ENCODE measurements at regions not wholly inside any gene's neighbourhood (a gene's known extent, or its start where the extent isn't known, plus 50 kb on each side); places are given as distances from the start of the nearest gene placed in this dataset.
"Not testable (repeated sequence)": the region's sequence is repeated elsewhere in the genome, so short reads cannot be mapped to it uniquely, and the experiment has no call there.

DNA sequence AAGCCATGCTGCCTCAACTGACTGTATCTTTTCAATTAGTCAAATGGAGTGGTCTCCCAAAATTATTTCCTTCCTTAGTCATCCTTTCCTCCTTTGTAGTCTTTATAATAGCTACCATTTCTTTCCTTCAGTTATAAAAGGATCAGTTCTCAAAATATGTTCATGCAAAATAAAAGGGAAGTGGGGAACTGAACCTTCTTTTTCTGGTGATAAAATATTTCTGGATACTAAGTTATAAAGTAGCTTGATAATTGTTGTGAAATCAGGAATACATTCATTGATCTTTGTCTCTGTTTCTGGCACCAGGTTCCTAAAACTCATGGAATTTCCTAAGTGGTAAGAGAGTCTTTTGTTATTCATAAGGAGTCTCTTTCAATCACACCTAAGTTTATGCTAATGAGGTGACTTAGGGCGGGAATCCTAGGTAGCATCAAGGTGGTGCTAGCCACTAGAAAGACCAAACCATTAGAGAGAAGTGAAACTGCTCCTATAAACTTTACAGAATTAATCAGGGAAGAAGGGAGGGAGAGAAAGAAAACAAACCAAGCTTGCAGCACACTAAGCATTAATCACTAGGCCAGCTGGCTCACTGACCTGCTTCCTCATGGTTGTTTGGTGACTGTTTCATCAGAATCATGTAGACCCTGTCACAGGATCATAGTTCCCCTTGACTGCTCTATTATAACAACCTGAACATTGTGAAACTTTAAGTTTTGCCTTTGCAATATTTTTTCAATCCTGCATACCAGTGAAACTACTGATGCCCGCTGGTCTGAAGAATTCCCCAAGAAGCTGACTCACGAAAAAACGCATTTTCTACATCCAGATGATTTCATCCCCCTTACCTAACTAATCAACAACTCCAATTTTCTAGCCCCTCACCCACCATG lies 161.6 kb upstream of the PTBP2 start:
- no peak overlapping the region for H3K4me3 Mint-ChIP-seq
- H3K36me3 Mint-ChIP-seq (ENCODE audit: low read depth): no peaks in the 10 kb centered on the region
- H3K27me3 Mint-ChIP-seq: no peaks in the 10 kb centered on the region
- H3K4me1 Mint-ChIP-seq: no peaks in the 10 kb centered on the region
- ChIA-PET CTCF (no interaction called here), POLR2A (no interaction called here)
- no peak for DNase-seq
- H3K27ac Mint-ChIP-seq: no peak overlapping the region
- no peaks in the 10 kb centered on the region for H3K9me3 Mint-ChIP-seq

DNA sequence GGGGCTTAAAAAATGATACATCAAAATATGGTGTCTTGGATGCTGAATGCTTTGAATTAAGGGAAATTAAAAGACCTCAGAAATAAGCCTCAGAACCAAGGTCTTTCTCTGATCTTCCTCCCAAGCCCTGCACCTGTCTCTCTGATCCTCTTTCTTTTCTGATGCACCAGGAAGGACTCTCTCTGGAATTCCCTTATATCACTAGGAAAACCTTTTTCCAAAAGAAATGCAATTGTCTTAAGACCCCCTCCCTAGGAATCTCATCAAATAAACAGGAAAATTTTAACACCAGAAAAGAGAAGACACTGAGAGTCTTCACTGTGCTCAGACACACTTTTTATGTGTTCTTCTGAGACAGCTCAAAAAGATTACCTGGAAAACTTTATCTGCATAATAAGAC lies 159.5 kb upstream of the PTBP2 start:
- ChIA-PET CTCF (no interaction called here), POLR2A (no interaction called here)
- Mint-ChIP-seq H3K9me3 (no peaks in the 10 kb centered on the region), H3K4me1 (no peaks in the 10 kb centered on the region), H3K27me3 (no peaks in the 10 kb centered on the region), H3K36me3 (ENCODE audit: low read depth) (no peaks in the 10 kb centered on the region), H3K4me3 (no peak overlapping the region), H3K27ac (no peak overlapping the region)
- DNase-seq: no peak

DNA sequence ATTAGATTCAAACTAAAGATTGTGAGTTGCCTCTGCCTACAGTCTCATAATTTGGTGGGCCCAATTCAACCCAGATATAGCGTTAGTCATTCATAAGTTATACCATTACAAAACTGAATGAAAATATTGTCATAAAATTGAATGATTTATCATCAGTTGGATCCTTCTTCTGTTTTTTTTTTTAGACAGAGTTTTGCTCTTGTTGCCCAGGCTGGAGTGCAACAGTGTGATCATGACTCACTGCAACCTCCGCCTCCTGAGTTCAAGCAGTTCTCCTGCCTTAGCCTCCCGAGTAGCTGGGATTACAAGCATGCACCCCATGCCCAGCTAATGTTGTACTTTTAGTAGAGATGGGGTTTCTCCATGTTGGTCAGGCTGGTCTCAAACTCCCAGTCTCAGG lies 157.2 kb upstream of the PTBP2 start:
- H3K27me3 Mint-ChIP-seq; H3K9me3 Mint-ChIP-seq; H3K4me1 Mint-ChIP-seq; H3K36me3 Mint-ChIP-seq (ENCODE audit: low read depth); POLR2A ChIA-PET; DNase-seq; H3K4me3 Mint-ChIP-seq; H3K27ac Mint-ChIP-seq: not testable (repeated sequence)
- CTCF ChIA-PET: interaction anchor here (0.7 kb wide), 1 partner anchor 853 kb away, joined by 7 read pairs; no protein-coding TSS in a partner anchor

DNA sequence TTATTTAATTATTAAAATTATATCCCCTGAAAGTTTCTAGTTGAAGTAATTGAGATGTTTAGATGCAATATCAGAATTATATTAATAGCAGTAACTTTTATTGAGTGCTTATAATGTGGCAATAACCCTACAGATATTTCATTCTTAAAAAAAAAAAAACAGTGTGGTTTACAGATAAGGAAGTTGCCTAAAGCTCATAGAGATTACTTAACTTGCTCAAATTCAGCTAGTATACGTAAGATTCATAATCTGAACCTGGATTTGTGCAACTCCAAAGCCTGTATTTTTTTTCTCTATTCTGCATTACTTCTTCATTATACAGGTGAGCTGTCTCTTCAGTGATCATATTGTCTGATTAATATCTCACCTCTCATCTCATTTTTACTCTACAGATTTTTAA lies 156.0 kb upstream of the PTBP2 start:
- Mint-ChIP-seq H3K9me3 (no peaks in the 10 kb centered on the region), H3K27ac (no peak overlapping the region), H3K27me3 (no peaks in the 10 kb centered on the region), H3K4me1 (no peaks in the 10 kb centered on the region), H3K36me3 (ENCODE audit: low read depth) (no peaks in the 10 kb centered on the region), H3K4me3 (no peak overlapping the region)
- POLR2A ChIA-PET: no interaction called here
- CTCF ChIA-PET: no interaction called here
- DNase-seq: no peak

DNA sequence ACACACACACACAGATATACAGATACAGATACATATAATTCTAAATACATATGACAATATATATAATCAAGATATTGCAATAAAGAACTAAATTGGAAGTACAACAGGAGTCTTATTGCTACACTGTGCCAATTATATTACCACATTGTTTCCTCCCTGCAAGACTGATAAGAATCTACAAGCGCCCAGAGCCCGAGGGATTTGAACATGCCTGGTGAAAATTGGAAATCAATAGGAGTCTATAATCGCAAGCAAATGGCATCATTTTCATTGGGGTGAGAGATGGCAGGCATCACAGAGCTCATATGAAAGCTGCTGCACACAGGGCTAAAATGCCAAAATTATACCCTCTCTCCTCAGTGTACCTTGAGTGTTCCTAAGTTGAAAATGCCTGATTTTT lies 152.9 kb upstream of the PTBP2 start:
- ChIA-PET CTCF (no interaction called here), POLR2A (no interaction called here)
- H3K4me3 Mint-ChIP-seq: no peak overlapping the region
- H3K4me1 Mint-ChIP-seq: no peaks in the 10 kb centered on the region
- H3K9me3 Mint-ChIP-seq: no peaks in the 10 kb centered on the region
- no peaks in the 10 kb centered on the region for H3K36me3 Mint-ChIP-seq (ENCODE audit: low read depth)
- no peaks in the 10 kb centered on the region for H3K27me3 Mint-ChIP-seq
- H3K27ac Mint-ChIP-seq: no peak overlapping the region
- DNase-seq: no peak

DNA sequence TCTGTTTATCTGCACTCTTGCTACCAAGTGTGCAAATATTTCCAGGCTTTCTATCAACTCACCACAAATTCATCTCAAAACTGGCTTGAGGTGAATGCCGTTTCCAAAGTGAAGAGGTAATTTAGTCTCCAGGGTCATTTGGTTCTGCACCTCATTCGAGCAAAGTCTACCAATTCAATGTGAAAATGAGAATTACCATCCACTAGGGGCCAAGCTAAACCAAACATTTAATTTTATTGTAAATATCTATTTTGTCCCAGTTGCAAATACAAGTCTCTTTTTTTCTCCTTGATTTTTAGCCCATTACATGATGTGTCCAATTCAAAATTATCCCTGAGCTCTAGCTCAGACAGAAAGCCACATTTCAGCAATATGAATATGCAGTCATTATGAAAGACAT lies 152.3 kb upstream of the PTBP2 start:
- H3K4me3 Mint-ChIP-seq: no peak overlapping the region
- no peaks in the 10 kb centered on the region for H3K27me3 Mint-ChIP-seq
- POLR2A ChIA-PET: no interaction called here
- no peak overlapping the region for H3K27ac Mint-ChIP-seq
- CTCF ChIA-PET: no interaction called here
- H3K4me1 Mint-ChIP-seq: no peaks in the 10 kb centered on the region
- H3K36me3 Mint-ChIP-seq (ENCODE audit: low read depth): no peaks in the 10 kb centered on the region
- DNase-seq: no peak
- no peaks in the 10 kb centered on the region for H3K9me3 Mint-ChIP-seq

DNA sequence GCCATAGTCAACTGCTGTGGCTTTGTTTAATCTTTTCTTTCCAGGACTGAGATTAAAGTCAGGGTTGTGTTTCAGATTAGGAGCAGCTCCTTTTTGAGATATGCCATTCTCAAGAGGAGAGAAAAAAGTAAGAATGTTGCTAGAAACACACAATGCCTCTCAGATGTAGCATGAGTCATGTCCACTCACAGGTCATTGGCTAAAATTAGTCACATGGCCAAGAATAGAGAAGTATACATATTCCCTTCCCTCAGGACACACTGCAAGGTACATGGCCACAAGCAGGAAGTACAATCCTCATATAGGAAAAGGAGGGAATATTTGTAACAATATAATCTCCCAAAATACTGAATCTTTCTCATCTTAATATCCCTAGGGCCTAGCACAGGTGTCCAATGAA lies 141.9 kb upstream of the PTBP2 start:
- H3K36me3 Mint-ChIP-seq (ENCODE audit: low read depth): no peaks in the 10 kb centered on the region
- no peaks in the 10 kb centered on the region for H3K9me3 Mint-ChIP-seq
- H3K27ac Mint-ChIP-seq: no peak overlapping the region
- H3K4me1 Mint-ChIP-seq: no peaks in the 10 kb centered on the region
- ChIA-PET POLR2A (no interaction called here), CTCF (no interaction called here)
- H3K4me3 Mint-ChIP-seq: no peak overlapping the region
- no peak for DNase-seq
- H3K27me3 Mint-ChIP-seq: no peaks in the 10 kb centered on the region

- POLR2A ChIA-PET: no interaction called here
- H3K36me3 Mint-ChIP-seq (ENCODE audit: low read depth): no peaks in the 10 kb centered on the region
Measured at GRCh38 chr1:96580920-96581319, 140.7 kb upstream of the PTBP2 start.

GRCh38 chr1:96581772-96582171 lies 139.8 kb upstream of the PTBP2 start:
- CTCF ChIA-PET: no interaction called here
- no peak overlapping the region for H3K27ac Mint-ChIP-seq
- H3K9me3 Mint-ChIP-seq: no peaks in the 10 kb centered on the region
- H3K36me3 Mint-ChIP-seq (ENCODE audit: low read depth): no peaks in the 10 kb centered on the region
- H3K27me3 Mint-ChIP-seq: no peaks in the 10 kb centered on the region
- no peak overlapping the region for H3K4me3 Mint-ChIP-seq
- POLR2A ChIA-PET: no interaction called here
- H3K4me1 Mint-ChIP-seq: no peaks in the 10 kb centered on the region
- DNase-seq: no peak

More at GRCh38 chr1:96580920-96581319, 140.7 kb upstream of the PTBP2 start:
- Mint-ChIP-seq H3K4me1 (no peaks in the 10 kb centered on the region), H3K27me3 (no peaks in the 10 kb centered on the region), H3K27ac (no peak overlapping the region), H3K9me3 (no peaks in the 10 kb centered on the region), H3K4me3 (no peak overlapping the region)
- CTCF ChIA-PET: no interaction called here
- DNase-seq: no peak

- Mint-ChIP-seq H3K4me3 (no peak overlapping the region), H3K4me1 (no peaks in the 10 kb centered on the region), H3K36me3 (ENCODE audit: low read depth) (no peaks in the 10 kb centered on the region), H3K9me3 (no peaks in the 10 kb centered on the region), H3K27me3 (no peaks in the 10 kb centered on the region), H3K27ac (no peak overlapping the region)
- DNase-seq: no peak
- ChIA-PET CTCF (no interaction called here), POLR2A (no interaction called here)
Measured at GRCh38 chr1:96583903-96584302, 137.7 kb upstream of the PTBP2 start.

GRCh38 chr1:96587222-96587621 lies 134.4 kb upstream of the PTBP2 start:
- Mint-ChIP-seq H3K36me3 (ENCODE audit: low read depth) (no peaks in the 10 kb centered on the region), H3K27me3 (no peaks in the 10 kb centered on the region), H3K4me1 (no peaks in the 10 kb centered on the region), H3K9me3 (no peaks in the 10 kb centered on the region), H3K27ac (no peak overlapping the region), H3K4me3 (no peak overlapping the region)
- no peak for DNase-seq
- CTCF ChIA-PET: no interaction called here
- POLR2A ChIA-PET: no interaction called here

DNA sequence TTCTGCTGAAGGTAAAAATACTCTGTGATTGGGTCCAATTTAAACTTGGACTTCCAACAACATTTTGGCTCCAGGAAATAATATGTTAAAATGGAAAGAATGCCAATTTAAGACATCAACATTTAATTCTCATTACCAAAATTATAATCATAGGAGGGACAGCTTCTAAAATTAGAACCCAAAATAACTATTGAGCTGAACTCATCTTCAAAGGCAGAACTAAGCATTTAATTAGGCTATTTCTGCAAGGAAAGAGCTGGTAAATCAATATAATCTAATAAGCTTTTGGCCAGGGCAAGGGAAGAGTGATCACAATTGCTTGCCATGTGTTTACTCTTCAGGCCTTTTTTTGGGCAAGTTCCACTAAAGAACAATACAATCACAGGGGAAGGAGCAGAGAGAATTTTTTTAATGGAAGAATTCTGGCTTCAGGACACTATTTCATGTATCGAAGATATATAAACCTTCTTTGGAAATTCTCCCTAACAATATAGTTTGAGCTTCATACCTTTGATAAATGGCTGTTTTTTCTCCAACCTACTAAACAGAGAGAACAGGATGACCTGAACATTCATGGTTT lies 133.1 kb upstream of the PTBP2 start:
- CTCF ChIA-PET: no interaction called here

DNA sequence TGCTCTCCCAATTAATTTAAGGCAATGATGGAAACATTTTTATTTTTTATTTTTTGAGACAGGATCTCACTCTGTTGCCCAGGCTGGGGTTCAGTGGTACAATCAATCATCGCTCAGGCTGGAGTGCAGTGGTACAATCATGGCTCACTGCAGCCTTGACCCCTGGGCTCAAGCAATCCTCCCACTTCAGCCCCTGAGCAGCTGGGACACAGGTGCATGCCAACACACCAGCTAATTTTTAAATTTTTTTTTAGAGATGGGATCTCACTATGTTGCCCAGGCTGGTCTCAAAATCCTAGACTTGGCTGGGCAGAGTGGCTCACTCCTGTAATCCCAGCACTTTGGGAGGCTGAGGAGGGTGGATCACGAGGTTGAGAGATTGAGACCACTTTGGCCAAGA lies 126.1 kb upstream of the PTBP2 start:
- not testable (repeated sequence) for H3K4me1 Mint-ChIP-seq, H3K27ac Mint-ChIP-seq
- CTCF ChIA-PET: interaction anchor here (1.2 kb wide), 1 partner anchor 23 kb away, joined by 3 read pairs; no protein-coding TSS in a partner anchor

More for the DNA sequence above, 133.1 kb upstream of the PTBP2 start:
- Mint-ChIP-seq H3K9me3 (no peaks in the 10 kb centered on the region), H3K27ac (no peak overlapping the region), H3K4me1 (no peaks in the 10 kb centered on the region), H3K4me3 (no peak overlapping the region), H3K36me3 (ENCODE audit: low read depth) (no peaks in the 10 kb centered on the region), H3K27me3 (no peaks in the 10 kb centered on the region)
- no peak for DNase-seq
- POLR2A ChIA-PET: no interaction called here

DNA sequence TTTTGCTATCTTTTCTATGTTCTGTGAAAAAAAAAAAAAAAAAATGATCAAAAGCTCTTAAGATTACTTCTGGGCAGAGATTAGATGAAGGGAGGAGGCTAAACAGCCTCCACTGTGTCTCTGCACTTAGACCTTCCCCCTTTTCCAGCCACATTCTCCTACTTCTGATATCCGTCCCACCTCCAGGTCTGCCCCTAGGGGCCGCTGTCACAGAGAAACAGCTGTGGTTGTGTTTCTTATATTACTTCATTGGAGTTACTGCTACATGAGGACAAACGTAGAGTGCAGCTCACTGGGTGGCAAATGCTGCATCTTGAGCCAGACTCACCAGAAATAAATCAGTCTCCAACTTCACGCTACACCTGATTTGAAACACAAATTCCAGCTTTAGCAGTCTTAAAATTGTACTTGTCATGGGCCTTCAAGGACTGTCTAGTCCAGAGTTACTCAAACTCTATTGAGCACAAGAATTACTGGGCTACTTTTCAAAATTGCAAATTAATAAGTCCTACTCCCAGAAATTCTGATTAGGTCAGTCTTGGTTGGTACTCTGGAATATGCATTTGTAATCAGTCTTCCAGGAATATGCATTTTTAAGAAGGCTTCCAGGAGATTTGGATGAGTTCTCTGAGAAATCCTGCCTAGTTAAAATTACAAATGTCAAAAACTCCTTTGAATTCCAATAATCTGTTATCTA lies 125.2 kb upstream of the PTBP2 start:
- Mint-ChIP-seq H3K4me1 (no peaks in the 10 kb centered on the region), H3K27ac (no peak overlapping the region), H3K4me3 (no peak overlapping the region), H3K9me3 (no peaks in the 10 kb centered on the region), H3K27me3 (no peaks in the 10 kb centered on the region), H3K36me3 (ENCODE audit: low read depth) (no peaks in the 10 kb centered on the region)
- ChIA-PET CTCF (interaction anchor here (1.2 kb wide), 1 partner anchor 22 kb away, joined by 3 read pairs; no protein-coding TSS in a partner anchor), POLR2A (no interaction called here)
- DNase-seq: peak; percentile 24

More for the DNA sequence above, 126.1 kb upstream of the PTBP2 start:
- H3K9me3 Mint-ChIP-seq; H3K4me3 Mint-ChIP-seq; DNase-seq; H3K36me3 Mint-ChIP-seq (ENCODE audit: low read depth); H3K27me3 Mint-ChIP-seq; POLR2A ChIA-PET: not testable (repeated sequence)
